NB4 (cell line): ENCODE measurements at regions not wholly inside any gene's neighbourhood (a gene's known extent, or its start where the extent isn't known, plus 50 kb on each side); places are given as distances from the start of the nearest gene placed in this dataset.

ENCODE experiments used
- DNase-seq: peaks from one replicate; pipeline ENCODE4 v3.0.0; 2010; ENCODE audit warnings: low read depth
- H3K4me3 ChIP-seq: one replicate; pipeline ENCODE4 v1.5.1; 2011; ENCODE audit warnings: mild to moderate bottlenecking, low read depth, low read length, moderate library complexity
- MAX ChIP-seq: IDR thresholded peaks from 2 replicates; pipeline ENCODE4 v1.6.1; 2011; ENCODE audit warnings: low read depth, low read length
- MYC ChIP-seq: IDR thresholded peaks from 2 replicates; pipeline ENCODE4 v1.6.1; 2011; ENCODE audit warnings: low read depth, low read length
- POLR2A ChIP-seq: IDR thresholded peaks from 2 replicates; pipeline ENCODE4 v1.6.1; 2011; ENCODE audit warnings: mild to moderate bottlenecking; ENCODE audit not compliant: insufficient read length; ENCODE audit errors: extremely low read depth
- TF ChIP-seq, protein P1 (sequence below): IDR thresholded peaks from one replicate; pipeline ENCODE4 v1.5.1; 2012; ENCODE audit warnings: low read depth, low read length

DNA sequence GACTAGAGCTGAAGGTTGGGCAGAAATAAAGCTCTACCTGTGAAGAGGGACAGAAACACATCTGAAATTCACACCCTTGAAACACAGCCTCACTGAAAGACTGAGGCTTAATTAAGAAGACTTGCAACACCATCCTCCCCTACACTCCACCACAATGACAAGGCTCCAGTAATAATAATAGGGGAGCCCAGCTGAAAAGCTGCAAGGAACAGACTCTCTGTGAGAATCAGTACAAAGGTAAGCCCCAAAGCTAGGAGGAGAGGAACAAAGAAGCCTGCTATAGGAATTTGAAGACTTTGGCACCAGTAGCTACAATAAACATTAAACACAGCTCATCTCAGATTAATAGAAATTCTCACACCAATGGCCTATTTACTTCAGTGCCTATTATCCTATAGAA is 176.9 kb downstream of the FAT3 start:
- DNase-seq = no peak
- no peak for TF ChIP-seq MYC
- no peak overlapping the region for H3K4me3 ChIP-seq

GRCh38 chr11:92406472-92406871 is 181.9 kb downstream of the FAT3 start:
- no peak overlapping the region for H3K4me3 ChIP-seq
- TF ChIP-seq MYC (no peak), POLR2A (no peak), MAX (no peak)
- TF ChIP-seq, protein P1, sequence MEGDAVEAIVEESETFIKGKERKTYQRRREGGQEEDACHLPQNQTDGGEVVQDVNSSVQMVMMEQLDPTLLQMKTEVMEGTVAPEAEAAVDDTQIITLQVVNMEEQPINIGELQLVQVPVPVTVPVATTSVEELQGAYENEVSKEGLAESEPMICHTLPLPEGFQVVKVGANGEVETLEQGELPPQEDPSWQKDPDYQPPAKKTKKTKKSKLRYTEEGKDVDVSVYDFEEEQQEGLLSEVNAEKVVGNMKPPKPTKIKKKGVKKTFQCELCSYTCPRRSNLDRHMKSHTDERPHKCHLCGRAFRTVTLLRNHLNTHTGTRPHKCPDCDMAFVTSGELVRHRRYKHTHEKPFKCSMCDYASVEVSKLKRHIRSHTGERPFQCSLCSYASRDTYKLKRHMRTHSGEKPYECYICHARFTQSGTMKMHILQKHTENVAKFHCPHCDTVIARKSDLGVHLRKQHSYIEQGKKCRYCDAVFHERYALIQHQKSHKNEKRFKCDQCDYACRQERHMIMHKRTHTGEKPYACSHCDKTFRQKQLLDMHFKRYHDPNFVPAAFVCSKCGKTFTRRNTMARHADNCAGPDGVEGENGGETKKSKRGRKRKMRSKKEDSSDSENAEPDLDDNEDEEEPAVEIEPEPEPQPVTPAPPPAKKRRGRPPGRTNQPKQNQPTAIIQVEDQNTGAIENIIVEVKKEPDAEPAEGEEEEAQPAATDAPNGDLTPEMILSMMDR = no peak
- DNase-seq = no peak

DNA sequence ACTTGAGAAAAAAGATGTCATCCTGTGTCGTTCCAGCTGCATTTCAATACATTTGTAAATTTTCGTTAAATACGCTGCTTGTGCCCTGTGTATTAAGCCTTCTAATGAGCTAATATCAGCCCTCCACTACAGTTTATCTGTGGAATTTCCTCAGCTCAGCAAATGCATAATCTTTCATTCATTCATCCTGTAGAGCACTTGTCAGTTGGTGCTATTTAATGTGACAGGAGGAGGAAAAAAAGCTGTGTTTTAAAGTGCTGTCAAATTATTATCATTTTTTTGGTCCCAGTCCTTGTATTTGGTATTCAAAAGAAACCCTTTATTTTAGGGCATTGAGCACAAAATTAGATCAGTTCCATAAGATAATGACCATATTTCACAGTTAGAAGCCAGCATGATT is 184.7 kb downstream of the FAT3 start:
- DNase-seq = no peak
- no peak for TF ChIP-seq MAX
- H3K4me3 ChIP-seq = no peak overlapping the region

- DNase-seq = no peak
- no peak for TF ChIP-seq POLR2A
- TF ChIP-seq, protein P1 = no peak
- no peak for TF ChIP-seq MYC
- TF ChIP-seq MAX = no peak
- no peak overlapping the region for H3K4me3 ChIP-seq
Observed at GRCh38 chr11:92409956-92410355, 185.3 kb downstream of the FAT3 start.

DNA sequence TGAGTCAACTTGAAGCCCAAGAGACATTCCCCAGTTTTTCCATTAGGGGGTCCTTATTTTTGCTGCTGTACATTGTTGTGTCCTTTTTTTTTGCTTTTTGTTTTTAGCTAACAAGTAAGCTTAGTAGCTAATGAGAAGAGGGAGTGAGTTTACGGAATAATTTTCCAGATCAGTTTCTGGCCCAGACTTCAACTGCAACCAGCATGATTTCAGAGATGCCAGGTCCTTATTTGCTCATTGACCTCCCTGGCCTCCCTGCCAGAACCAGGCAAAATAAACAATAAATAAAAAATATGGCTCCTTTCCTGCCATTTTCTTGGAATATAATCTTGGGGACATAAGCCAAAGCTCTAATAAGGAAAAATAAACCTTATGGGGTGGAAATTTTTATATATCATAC is 185.9 kb downstream of the FAT3 start:
- H3K4me3 ChIP-seq = no peak overlapping the region
- DNase-seq = no peak
- no peak for TF ChIP-seq MAX
- TF ChIP-seq MYC = no peak
- TF ChIP-seq POLR2A = no peak
- TF ChIP-seq, protein P1 = no peak

GRCh38 chr11:92411431-92411830 is 186.8 kb downstream of the FAT3 start:
- no peak overlapping the region for H3K4me3 ChIP-seq
- DNase-seq = no peak
- TF ChIP-seq MYC = no peak
- TF ChIP-seq POLR2A = no peak
- TF ChIP-seq MAX = no peak
- TF ChIP-seq, protein P1 = no peak

DNA sequence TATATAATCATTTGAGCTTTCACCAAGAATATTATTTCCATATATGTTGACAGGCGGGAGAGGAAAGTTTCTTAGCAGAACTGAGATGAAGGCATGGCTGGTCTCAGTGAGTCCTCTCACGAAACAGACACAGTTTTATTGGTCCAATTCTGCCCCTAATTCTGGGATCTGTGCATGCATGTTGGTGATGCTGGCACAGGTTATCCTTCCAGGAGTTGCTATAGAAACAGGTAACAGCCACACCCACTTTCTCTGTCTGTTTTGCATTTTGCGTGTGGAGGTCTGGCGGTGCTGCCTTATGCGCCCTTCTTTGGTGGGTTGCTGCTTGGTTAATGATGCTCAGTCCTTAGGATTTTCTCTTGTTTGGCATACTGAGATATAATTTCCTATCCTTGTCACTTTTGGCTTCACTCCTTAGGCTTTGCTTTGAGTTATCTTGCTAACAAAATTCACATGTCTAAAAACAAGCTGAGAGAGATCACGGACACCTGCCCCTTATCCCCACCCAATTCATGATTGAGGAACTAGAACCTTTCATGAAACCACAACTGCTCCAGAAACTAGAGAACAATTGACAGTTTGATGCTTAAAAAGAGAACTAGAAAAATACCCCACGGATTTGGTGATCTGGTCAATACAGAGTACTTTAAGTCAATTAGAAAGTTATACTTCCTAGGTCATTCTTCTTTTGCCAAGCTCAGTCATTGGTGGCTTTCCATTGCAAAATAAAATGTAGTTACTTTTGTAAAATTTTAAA is 189.3 kb downstream of the FAT3 start:
- TF ChIP-seq MAX (no peak), MYC (no peak), POLR2A (no peak)
- TF ChIP-seq, protein P1 = no peak
- no peak for DNase-seq

More for the DNA sequence above, 189.3 kb downstream of the FAT3 start:
- no peak overlapping the region for H3K4me3 ChIP-seq
